NCI-H2081 (cell line): ENCODE measurements at regions not wholly inside any gene's neighbourhood (a gene's known extent, or its start where the extent isn't known, plus 50 kb on each side); places are given as distances from the start of the nearest gene placed in this dataset.

Source experiments
- DNase-seq, 2 experiments: peaks; one replicate each; lab custom pipeline; 2025; lab: John Stamatoyannopoulos, UW

- DNase-seq = no peak
These were observed 203.6 kb upstream of the DIO3 start for GRCh38 chr14:101357559-101358319.

- DNase-seq = no peak
These were observed 202.8 kb upstream of the DIO3 start for GRCh38 chr14:101358320-101359125.

GRCh38 chr14:101359221-101360053 is 201.9 kb upstream of the DIO3 start:
- DNase-seq = no peak

DNA sequence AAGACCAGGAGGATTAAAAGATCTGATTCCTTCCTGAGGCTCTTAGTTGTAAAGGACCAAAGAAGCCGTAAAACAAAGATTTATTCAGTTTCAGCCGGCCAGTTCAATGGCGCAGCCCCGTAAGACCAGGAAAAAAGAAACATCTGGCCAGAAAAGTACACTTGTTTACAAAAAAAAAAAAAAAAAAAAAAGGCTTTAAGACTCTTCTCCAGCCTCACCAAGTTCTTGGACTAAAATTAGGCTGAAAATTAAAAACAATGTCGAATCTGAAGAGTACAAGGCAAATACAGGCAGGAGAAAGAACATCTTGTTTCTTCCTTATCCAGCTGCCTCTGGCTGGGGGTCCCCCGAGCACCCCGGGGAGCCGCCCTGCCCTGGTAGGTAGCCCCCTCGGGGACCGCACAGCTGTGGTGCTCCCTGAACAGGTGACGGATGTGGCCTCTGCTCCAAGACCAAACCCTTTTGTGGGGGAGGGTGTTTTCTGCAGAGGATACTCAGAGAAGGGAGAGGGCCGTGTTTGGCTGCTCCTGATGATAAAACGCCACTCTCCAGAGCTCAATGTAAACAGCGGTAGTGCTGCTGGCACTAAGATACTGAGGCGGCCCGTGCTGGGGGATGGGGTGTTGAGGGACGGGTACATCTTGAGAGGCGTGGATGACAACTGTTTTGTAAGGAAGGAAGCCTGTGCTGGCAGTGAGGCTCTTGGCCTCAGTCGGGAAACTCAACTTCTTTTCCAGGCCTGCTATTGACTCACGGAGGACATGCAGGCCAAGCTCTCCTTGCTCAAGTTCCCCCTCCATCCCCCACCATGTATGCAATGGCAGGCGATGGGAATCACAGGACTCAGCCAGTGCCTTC is 201.0 kb upstream of the DIO3 start:
- no peak for DNase-seq

- DNase-seq = no peak
These were observed 200.3 kb upstream of the DIO3 start for GRCh38 chr14:101361044-101361443.

DNA sequence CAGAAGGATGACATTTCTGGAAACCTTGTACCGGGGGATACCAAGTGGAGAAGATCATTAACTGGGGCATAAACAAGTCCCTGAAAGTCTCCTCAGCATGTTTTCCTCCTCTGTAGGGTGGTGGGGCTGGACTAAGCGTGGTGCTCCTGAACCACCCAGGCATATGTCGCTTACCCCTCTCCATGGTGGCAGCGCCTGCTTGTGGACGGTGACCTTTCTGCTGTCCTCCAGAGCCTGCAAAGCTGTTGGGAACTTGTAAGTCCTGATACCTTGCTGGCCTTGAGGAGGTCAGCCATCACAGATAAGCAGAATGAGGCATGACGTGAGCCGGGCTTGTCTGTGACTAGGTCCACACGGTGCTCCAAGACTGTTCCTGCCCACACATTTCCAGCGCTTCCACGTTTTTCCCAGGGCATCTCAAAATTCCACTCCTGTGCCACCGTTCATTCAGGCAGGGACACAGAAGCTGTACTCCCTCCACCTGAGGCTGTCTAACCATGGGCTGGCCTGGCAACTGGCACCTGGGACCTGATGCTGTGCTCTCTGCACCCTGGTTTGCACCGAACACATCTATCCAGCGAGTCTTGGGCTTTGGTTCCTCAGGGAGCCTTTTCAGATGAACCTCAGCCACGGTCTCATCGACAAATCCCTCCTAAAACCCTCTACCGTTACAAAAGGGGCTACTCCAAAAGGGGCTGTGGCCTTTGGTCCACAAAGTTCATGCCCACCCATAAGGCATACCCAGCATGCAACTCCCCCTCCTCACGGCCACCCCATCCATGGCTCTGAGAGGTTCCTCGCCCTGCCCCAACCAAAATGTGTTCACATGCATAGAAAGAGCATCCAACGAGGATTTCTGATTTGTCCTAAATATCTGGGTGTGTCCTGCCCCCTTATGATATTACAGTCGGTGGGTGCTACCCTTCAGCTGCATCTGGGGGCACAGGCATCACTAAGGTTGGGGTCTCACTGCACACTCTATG is 199.6 kb upstream of the DIO3 start:
- DNase-seq = no peak

DNA sequence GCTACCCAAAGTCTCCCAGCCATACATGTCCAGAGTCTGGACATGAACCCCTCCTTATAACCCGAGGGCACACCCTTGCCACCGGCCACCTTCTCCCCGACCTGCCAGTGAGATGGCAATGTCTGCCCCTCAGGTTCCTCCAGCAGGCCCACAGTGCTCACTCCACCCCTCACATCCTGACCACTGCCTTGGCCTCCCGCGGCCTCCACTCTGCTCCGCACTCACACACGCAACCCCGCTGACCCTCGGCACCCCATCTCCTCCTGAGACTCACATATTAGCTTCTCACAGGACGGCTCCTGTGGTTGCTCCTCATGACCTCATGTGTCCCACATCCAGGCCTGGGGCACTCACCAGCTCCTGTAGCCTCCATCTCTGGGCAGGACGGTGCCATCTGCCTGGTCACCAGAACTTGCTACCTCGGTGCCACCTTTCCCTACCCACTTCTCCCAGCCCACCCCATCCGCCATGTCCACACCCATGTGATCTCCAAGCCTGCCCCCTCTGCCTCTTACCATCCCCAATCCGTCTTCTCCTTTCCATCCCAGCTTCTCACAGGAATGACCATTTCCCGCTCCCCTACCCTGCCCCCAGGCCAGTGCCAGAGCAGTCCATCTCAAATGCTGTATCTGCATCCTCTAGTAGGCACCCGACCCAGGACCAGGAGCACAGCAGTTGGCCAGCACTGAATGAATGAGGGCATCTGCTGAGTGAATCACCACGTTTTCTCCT is 198.6 kb upstream of the DIO3 start:
- no peak for DNase-seq

DNA sequence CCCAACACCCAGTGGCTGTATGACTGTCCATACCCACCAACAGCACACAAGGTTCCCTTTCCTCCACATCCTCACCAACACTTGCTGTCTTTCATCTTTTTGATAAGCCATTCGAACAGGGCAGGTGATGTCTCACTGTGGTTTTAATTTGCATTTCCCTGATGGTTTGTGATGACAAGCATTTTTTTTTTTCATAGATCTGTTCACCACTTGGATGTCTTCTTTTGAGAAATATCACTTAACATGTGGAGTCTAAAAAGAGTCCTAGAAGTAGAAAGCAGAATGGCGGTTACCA is 198.1 kb upstream of the DIO3 start:
- DNase-seq = no peak

- no peak for DNase-seq
These were observed 197.4 kb upstream of the DIO3 start for GRCh38 chr14:101363880-101364391.

- no peak for DNase-seq
These were observed 196.6 kb upstream of the DIO3 start for GRCh38 chr14:101364503-101365328.

GRCh38 chr14:101365329-101366158 is 195.8 kb upstream of the DIO3 start:
- DNase-seq = no peak

DNA sequence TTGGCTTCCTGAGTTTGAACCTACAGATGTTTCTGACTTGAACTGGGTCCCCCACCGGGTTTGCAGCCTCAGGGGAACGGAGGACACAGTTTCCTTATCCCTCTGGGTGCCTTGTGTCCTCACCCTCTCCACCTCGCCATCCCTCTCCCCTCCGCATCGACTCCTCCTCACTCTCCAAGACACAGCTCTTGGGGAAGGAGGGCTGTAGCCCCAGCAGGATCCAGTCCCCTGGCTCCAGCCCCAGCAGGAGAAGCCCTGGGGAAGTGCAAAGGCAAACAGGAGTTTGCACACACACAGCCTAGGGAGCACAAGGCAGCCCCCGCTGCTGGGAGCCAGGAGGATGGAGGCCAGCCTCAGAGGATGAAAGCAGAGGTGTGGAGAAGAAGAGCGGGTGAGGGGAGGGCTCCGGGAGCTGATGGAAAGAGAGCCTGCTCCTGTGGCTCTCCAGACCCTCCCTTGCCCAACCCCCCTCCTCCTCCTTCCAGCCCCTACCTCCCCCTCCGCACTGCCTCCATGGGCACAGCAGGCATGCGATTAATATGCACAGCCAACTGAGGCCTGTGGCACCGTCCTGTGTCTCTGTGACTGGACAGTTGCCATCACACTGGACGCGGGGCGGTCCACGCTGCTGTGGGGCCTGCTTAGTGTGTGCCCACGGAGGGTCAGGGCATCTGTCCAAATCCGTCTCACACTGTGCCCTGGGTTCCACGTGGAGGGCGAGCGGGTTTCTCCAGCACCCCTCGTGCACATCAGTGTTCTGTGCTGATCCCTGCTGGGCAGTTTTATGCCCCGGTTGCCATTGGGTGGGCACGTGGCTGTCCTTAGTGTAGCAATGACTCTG is 193.7 kb upstream of the DIO3 start:
- DNase-seq = no peak

DNA sequence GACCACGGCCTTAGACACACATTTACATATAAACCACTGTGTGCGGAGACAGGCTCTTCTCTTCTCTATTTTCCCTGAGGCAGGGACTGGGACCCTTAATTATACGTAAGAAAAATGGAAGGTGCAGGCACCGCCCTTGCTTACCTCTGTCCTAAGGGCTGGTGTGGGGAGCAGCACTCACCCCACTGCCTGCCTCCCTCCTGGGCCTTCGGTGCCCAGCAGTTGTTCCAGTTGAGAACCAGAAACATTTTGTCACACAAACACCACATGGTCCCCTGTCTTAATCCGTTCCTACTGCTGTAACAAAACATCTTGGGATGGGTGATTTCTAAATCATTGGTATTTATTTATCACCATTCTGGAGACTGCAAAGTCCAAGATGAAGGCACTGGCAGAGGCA is 192.7 kb upstream of the DIO3 start:
- DNase-seq = no peak

DNA sequence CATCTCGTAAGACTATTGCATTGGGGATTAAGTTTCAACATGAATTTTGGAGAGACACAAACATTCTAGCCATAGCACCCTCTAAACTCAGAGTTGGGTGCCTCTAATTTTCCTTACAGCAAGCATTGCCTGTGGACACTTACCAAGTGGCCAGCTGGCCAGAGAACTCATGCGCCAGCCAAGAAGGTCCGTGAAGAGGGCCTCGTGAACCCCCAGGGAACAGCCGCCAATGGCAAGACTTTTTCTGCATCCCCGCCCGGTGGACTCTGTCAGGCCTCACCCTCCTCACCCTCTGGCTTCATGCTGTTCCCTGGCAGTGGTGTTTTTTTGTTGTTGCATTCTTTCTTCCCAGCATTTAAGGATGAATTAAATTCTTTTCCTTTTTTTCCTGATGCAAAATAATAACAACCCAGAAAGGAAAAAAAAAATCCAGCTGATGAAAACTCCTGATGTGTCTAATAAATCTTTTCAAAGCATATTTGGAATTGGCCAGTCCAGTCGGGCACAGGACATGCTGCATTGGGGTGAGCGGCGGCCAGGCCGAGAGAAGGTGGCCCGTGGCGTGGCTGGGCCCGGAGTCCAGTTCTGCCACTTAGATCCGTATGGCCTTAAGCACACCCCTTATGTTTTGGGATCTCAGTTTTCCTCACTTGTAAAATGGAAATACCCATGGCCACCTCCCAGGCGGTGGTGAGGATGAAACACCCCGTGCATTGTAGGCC is 191.9 kb upstream of the DIO3 start:
- DNase-seq = no peak

- no peak for DNase-seq
These were observed 191.2 kb upstream of the DIO3 start for GRCh38 chr14:101369916-101370592.
